H1 (cell line): ENCODE measurements at regions not wholly inside any gene's neighbourhood (a gene's known extent, or its start where the extent isn't known, plus 50 kb on each side); places are given as distances from the start of the nearest gene placed in this dataset.

ENCODE experiments used
- CHD7 ChIP-seq: fragments of 300-600 bp; sonication (generic); IDR thresholded peaks from 2 replicates; pipeline ENCODE4 v1.7.1; 2012; ENCODE audit warnings: low read length, moderate library complexity, mild to moderate bottlenecking, inconsistent platforms; ENCODE audit not compliant: insufficient replicate concordance

- TF ChIP-seq CHD7, result no peak
Measured at GRCh38 chr3:99253963-99254355, 352.5 kb upstream of the DCBLD2 start (continued).
